ENCODE measurements at regions not wholly inside any gene's neighbourhood (a gene's known extent, or its start where the extent isn't known, plus 50 kb on each side); places are given as distances from the start of the nearest gene placed in this dataset.

DNA sequence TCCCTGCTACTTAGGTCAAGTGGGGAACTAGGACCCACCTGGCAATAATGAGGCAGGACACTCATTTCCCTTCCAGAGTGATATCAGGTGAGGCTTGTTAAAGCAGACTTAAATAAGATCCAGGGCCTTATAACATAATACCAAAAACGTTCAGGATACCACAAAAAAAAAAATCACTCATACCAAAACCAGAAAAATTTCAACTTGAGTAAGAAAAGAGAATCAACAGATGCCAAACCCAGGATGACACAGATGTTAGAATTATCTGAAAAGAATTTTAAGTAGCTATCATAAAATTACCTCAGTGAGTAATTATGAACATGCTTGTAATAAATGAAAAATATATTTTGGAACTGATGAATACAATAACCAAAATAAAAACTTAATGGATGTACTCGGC, 255.6 kb upstream of the OSR1 start:
- Histone ChIP-seq H3K27ac (no peak overlapping the region), H3K4me1 (no peaks in the 10 kb centered on the region), H3K9me3 (peaks cover 11% of the 10 kb centered on the region), H3K36me3 (ENCODE audit: insufficient read depth in 1 of 2, low read depth in 1 of 2) (no peaks in the 10 kb centered on the region), H3K4me3 (no peak overlapping the region), H3K27me3 (ENCODE audit: insufficient read depth in 3 of 3, low read length in 2 of 3) (peaks cover 0 to 2% (median 0%) of the 10 kb centered on the region in 3 donors)
- 42 to 50% (median 42%) methylated on average over 2 of the region's 2 CpGs for WGBS, 3 donors
- TF ChIP-seq, protein P1, sequence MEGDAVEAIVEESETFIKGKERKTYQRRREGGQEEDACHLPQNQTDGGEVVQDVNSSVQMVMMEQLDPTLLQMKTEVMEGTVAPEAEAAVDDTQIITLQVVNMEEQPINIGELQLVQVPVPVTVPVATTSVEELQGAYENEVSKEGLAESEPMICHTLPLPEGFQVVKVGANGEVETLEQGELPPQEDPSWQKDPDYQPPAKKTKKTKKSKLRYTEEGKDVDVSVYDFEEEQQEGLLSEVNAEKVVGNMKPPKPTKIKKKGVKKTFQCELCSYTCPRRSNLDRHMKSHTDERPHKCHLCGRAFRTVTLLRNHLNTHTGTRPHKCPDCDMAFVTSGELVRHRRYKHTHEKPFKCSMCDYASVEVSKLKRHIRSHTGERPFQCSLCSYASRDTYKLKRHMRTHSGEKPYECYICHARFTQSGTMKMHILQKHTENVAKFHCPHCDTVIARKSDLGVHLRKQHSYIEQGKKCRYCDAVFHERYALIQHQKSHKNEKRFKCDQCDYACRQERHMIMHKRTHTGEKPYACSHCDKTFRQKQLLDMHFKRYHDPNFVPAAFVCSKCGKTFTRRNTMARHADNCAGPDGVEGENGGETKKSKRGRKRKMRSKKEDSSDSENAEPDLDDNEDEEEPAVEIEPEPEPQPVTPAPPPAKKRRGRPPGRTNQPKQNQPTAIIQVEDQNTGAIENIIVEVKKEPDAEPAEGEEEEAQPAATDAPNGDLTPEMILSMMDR (IDR thresholded peaks at IDR 0.05), result no peak
- intact Hi-C loops (cut with DNase I), result no loop called here
- ATAC-seq (no peak), DNase-seq (no peak)

DNA sequence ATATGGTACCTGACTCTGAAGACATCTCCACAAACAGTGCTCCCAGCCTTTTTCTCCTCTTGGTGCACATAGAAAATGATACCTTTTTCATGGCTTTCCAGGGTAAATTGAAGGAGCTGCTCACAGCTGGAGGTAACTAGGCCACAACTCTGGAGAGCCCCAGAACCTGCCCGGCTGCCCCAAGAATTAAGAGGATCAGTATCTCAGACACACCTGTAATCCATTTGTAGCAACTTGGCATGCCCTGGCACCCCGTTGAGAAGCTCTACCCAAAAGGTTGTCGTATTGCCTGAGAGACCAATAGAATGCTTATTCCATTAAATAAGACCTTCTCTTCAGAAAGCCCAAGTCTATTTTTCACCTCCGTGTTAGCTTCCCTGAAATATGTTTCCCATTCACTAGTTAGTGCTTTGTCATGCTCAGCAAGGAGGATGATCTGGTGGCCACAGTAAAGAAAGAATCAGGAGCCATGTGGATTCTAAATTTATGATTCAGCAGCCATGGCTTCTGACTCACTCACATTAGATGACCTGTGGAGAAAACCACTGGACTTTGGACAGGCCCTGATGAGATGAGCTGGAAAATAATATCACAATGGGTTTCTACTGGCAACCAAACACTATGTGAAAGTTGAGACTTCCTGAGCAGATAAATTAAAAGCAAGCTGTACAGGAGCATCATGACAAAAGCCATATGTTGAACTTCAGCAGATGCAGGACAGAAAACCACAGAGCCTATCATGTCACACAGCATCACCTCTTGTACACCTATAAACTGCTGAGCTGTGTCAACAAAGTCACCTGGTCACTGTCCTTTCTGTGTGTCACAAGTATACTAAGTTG, 253.3 kb upstream of the OSR1 start:
- 82 to 90% (median 86%) methylated on average over 4 of the region's 4 CpGs for WGBS, 3 donors

DNA sequence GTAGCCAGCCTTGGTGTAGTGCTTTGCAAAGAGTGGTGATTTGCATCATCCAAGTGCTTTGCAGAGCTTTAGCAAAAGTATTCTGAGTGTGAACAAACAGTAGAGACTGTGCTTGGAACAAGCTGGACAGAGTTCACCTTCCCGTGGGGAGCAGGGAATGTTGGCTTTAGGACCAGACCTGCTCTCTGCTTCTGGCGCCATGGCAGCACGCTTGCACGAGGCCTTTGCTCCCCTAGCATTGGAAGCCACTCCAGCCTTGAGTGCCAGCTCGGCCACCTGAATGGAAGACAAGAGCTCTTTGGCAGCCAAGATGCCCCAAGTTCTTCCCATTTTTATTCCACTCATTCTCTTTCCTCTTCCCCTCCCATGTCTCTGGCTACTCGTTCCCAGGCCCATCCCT, 250.8 kb upstream of the OSR1 start:
- Histone ChIP-seq H3K36me3 (ENCODE audit: insufficient read depth in 1 of 2, low read depth in 1 of 2) (no peaks in the 10 kb centered on the region), H3K9me3 (no peaks in the 10 kb centered on the region), H3K4me1 (no peaks in the 10 kb centered on the region), H3K27me3 (ENCODE audit: insufficient read depth in 3 of 3, low read length in 2 of 3) (peaks cover 0 to 2% (median 0%) of the 10 kb centered on the region in 3 donors), H3K4me3 (no peak overlapping the region), H3K27ac (no peak overlapping the region)
- WGBS, 3 donors, result 50 to 62% (median 53%) methylated on average over 6 of the region's 6 CpGs
- no peak for ATAC-seq
- no peak for DNase-seq
- intact Hi-C loops (cut with DNase I), result no loop called here
- TF ChIP-seq, protein P1 (IDR thresholded peaks at IDR 0.05), result no peak

More for the DNA sequence above, 253.3 kb upstream of the OSR1 start:
- peaks cover 5% of the 10 kb centered on the region for H3K9me3 ChIP-seq
- no peaks in the 10 kb centered on the region for H3K36me3 ChIP-seq (ENCODE audit: insufficient read depth in 1 of 2, low read depth in 1 of 2)
- DNase-seq, result no peak
- TF ChIP-seq, protein P1 (IDR thresholded peaks at IDR 0.05), result no peak
- no peaks in the 10 kb centered on the region for H3K4me1 ChIP-seq
- H3K27ac ChIP-seq, result no peak overlapping the region
- H3K27me3 ChIP-seq (ENCODE audit: insufficient read depth in 3 of 3, low read length in 2 of 3), result peaks cover 0 to 2% (median 0%) of the 10 kb centered on the region in 3 donors
- peak in 3 of 4 donors; percentile 43 to 67 (median 53) for ATAC-seq
- H3K4me3 ChIP-seq, result no peak overlapping the region
- intact Hi-C loops (cut with DNase I), result no loop called here

DNA sequence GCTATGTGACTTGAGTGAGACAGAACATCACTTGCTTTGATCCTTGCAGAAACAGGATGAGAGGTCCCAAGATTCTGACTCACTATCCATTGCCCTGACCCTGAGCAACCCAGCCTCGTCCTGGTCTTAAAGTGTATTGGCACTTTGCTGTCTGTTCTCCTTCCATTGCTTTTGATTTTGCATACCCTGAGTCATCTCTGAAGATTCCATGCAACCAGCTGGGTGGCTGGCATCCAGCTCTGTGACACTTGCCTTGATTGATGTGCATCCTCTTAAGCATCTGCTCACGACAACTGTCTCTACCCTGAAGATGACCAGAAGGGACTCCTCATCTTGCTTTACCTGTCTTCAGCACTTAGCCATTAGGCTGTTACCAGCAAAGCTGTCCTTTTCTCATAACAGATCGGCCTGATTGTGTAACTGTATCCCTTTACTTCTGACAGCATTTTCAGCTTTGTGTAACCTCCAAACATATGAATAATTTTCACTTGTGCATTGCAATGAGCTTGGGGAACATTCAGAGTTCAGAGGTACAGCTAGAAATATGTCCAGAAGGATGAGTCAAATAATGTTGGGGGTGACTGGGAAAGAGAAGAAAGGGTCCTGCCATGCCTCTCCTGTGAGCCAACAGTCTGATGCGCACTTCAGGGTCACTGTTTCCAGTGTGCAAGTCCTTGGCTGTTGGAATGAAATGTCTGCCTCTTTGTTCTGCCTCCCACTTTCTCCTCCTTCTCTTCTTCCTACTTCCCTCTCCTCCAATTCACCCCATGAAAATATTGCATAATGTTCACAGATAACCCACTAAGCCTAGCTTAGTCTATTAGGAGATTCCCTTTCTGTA, 249.7 kb upstream of the OSR1 start:
- peaks cover 0 to 2% (median 0%) of the 10 kb centered on the region in 3 donors for H3K27me3 ChIP-seq (ENCODE audit: insufficient read depth in 3 of 3, low read length in 2 of 3)
- no peaks in the 10 kb centered on the region for H3K36me3 ChIP-seq (ENCODE audit: insufficient read depth in 1 of 2, low read depth in 1 of 2)
- intact Hi-C loops (cut with DNase I), result no loop called here
- H3K4me1 ChIP-seq, result no peaks in the 10 kb centered on the region
- DNase-seq, result peak; percentile 55 to 62
- ATAC-seq, result peak; percentile 68 to 83 (median 71)
- no peak overlapping the region for H3K27ac ChIP-seq
- TF ChIP-seq, protein P1 (IDR thresholded peaks at IDR 0.05), result no peak
- no peak overlapping the region for H3K4me3 ChIP-seq
- H3K9me3 ChIP-seq, result no peaks in the 10 kb centered on the region
- WGBS, 3 donors, result 38 to 49% (median 46%) methylated on average over 4 of the region's 4 CpGs
